ENCODE measurements at regions not wholly inside any gene's neighbourhood (a gene's known extent, or its start where the extent isn't known, plus 50 kb on each side); places are given as distances from the start of the nearest gene placed in this dataset.
"Not testable (repeated sequence)": the region's sequence is repeated elsewhere in the genome, so short reads cannot be mapped to it uniquely, and the experiment has no call there.

DNA sequence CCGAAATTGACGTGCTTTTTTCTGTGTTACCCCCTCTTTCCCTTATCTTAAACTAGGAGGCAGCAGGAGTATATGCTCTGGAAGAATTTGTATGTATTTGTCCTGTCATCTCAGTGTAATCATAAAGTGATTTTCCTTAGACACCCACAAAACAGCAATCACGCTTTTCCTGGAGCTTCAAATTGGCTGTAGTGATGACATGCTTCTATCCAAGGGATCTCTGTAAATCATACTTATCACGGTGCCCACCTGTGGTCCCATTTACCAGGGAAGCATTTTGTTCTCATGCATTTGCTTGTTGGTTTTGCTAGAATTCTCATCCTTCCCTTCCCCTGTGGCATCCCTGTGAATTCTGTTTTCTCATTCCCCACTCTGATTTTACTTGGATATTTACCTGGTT, 220.8 kb upstream of the THUMPD2 start:
- intact Hi-C loops (cut with micrococcal nuclease), result loop anchor here (5.0 kb wide), 2 partner anchors 63 to 78 kb away; no protein-coding TSS in a partner anchor

- intact Hi-C loops (cut with micrococcal nuclease), result loop anchor here (5.0 kb wide), 2 partner anchors 61 to 76 kb away; no protein-coding TSS in a partner anchor
Observed at GRCh38 chr2:39998617-39999016, 219.6 kb upstream of the THUMPD2 start.

GRCh38 chr2:39996653-39997080, 217.6 kb upstream of the THUMPD2 start:
- intact Hi-C loops (cut with micrococcal nuclease), result loop anchor here (5.0 kb wide), 2 partner anchors 59 to 74 kb away; no protein-coding TSS in a partner anchor

DNA sequence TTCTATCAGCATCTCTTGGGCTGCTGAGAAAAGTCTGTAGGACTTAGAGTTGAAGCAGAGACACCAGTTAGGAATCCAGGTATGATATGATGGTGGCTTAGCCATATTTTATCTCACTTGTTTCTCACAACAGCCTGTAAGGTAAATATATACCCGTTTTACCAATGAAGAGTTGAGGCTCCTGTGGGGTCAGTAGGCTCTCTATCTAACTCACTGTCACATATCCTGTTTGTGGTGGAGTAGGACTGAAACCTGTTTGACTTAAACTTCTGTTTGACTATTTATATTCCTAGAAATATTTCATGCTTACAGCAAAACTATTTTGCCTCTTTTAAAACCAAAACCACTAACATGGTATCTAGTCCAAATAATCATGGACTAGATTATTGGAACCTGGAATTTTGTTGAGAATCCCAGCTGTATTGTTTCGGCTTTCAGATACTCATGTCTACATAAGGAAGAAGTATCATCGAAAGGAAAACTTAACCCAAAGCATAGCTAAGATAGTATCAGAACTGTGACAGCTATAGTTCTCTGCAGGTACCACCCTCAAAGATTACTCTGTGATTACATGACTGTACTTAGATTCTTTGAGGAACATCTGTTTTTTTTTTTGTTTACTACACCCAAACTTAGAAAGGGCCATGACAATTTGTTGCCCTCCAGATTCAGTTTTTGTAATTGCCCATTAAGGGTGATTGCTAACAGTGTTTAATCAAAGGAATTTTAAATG, 216.1 kb upstream of the THUMPD2 start:
- intact Hi-C loops (cut with micrococcal nuclease), result loop anchor here (5.0 kb wide), 2 partner anchors 58 to 73 kb away; no protein-coding TSS in a partner anchor

DNA sequence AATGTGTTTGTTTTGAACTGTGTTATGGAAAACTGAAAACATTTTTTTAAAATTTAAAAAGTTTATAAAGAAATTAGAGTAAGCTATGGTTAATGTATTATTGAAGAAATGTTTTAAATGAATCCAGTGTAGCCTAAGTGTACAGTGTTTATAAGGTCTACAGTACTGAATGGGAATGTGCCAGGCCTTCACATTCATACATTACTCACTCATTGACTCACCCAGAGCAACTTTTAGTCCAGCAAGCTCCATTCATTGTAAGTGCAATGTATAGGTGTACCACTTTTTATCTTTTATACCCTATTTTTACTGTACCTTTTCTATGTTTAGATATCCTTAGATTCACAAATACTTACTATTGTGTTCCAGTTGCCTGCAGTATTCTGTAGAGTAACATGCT, 215.1 kb upstream of the THUMPD2 start:
- intact Hi-C loops (cut with micrococcal nuclease), result no loop called here

DNA sequence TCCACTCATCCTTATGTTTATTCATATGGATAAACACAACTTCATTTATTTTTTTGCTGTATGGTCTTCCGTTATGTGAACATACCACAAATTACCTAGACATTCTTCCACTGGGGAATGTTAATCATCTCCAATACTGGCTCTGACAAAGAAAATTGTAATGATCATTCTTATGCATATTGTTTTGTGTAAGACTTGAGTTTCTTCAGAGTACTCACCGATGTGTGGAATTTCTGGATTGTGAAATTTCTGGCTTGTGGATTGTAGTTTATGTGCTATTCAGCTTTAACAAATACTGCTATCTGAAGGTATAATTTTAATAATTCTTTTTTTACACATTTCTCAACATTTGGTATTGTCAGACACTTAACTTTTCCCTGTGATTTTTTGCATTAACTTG, 212.2 kb upstream of the THUMPD2 start:
- intact Hi-C loops (cut with micrococcal nuclease), result no loop called here

DNA sequence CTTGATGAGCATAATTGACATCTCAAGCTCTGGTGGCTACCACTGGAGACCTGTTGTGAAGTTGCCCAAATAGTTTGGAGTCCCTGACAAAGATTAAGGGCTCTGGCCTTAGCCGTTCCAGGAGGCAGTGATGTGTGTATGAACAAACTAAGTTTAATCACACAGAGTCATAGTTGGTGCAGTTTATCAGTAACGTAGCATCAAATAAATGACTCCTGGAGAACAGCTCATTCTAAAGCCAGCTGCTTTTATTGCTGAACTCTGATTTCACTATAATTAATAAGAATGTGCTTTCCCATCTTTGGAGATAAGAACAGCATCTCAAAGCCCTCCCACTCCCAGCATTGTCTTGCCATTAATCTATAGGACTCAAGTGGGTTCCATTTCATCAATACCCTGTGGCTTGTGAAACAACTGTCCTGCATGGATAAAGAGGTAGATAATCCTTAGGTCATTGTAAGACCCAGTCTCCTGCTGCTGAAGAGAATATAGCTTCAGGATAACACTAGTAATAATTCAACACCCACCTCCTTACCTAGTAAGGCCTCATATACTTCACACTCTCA, 211.4 kb upstream of the THUMPD2 start:
- intact Hi-C loops (cut with micrococcal nuclease), result no loop called here

DNA sequence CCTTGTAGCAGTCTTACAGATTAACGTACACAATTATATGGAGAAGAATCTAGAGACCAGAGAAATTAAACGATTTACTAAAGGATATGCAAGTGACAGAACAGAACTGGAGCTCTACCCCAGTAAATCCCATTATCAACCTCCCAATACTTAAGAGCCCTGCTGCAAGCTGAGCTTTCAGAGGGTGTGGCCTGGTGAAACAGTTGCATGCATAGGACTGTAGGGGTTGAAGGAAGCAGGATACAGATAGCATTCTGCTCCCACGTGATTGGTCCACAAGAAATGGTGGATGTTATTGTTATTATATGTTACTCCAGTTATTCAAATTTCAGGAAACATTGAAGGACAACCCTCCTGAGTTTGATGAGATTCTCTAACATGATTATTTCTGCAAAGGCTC, 210.8 kb upstream of the THUMPD2 start:
- intact Hi-C loops (cut with micrococcal nuclease), result no loop called here

GRCh38 chr2:39981883-39982311, 202.8 kb upstream of the THUMPD2 start:
- intact Hi-C loops (cut with micrococcal nuclease), result no loop called here

- intact Hi-C loops (cut with micrococcal nuclease), result no loop called here
Observed at GRCh38 chr2:39975476-39976020, 196.5 kb upstream of the THUMPD2 start.

DNA sequence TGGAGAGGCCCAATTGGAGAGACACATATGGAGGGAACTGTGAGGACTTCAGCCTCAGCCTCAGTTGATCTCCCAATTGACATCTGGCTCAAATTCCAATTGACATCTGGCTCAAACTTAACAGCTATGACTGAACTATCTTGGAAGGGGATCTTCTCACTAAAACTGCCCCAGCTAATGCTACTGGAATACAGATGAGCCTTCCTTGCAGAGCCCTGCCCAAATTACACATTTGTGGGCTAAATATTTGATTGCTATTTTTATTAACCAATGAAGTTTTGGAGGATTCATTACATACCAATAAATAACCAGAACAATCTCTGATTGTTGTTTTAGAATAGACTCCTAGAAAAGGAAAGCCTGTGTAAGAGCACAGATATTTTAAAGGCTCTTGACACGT, 189.0 kb upstream of the THUMPD2 start:
- intact Hi-C loops (cut with micrococcal nuclease), result no loop called here

- intact Hi-C loops (cut with micrococcal nuclease), result not testable (repeated sequence)
Observed at GRCh38 chr2:39960681-39961080, 181.6 kb upstream of the THUMPD2 start.

DNA sequence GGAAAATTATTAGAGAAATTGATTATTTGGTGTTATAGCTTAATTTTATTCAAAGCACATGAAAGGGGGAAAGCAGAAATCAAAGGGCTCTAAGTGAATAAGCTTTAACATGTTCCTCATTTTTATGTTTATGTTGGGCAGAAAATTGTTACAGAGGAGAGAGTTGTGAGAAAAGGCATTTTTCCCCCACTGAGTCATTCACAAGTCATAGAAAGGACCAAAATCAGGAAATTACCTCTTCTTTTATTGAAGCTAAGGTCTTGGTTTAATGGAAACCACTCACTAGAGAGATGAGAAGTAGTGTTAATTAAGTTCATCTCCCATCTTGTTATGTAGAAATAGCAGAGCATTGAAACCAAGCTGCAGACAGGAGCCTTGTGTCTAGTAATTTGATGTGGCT, 175.3 kb upstream of the THUMPD2 start:
- intact Hi-C loops (cut with micrococcal nuclease), result no loop called here

- intact Hi-C loops (cut with micrococcal nuclease), result no loop called here
Observed at GRCh38 chr2:39949131-39949530, 170.1 kb upstream of the THUMPD2 start.

DNA sequence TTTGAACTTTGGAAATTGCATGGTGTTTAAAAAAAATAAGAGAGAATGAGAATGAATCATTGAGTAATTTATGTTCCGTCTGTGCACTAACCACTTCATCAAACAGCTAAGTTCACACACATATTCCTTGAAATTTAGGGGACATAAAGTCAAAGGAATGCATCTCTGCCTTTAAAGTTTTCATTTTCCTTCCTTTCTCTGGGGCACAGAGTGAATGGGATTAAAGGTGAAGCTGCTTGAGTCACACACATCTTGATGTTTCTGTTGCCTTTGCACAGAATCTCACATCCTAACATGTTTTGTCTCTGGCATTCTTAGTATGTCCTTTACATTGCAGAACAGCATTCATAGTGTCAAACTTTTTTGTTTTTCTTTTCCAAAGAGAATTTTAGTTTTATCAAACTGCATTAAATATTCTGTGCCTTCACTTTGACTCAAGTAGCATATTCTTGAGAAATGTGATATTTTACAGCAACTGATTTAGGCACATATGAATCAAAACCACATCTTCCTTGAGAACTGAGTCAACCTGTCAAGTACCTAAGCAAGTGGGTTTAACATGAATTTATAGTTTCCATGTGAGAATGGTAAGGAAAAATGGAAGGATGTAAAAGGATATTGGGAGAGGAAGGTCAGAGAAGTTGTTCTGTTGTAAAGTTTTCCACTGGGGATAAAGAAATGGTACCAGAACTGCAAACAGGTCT, 169.1 kb upstream of the THUMPD2 start:
- intact Hi-C loops (cut with micrococcal nuclease), result no loop called here

DNA sequence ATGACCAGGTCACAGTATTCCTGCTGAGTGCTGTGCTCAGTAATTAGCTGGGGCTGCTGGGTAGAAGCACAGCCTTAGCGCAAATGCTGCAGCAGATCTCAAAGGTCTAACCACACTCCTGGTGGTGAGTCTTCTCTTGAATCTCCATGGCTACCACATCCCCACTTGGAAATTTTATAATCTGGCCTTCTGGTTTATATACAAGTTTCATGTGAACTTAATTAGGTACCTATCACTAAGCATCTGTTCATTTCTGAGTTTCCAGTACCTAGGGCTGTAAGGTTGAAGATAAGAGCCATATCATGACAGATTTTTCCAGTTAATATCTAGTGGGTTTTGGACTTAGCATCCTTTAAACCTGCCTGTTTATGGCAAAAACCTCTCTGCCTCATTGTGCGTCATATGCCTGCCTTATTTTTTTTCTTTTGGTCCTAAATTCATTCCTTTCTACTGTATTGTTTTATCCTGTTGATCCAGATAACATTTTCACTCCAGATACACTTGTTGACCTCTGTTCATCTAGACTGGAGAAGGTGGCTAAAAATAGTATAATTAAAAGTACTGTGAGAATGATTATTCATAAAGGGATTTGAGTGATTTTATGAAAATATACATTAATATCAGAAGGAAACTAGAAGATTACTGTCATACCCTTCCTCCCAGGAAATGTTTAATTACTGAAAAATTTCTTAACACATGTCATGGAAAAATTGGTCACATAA, 168.4 kb upstream of the THUMPD2 start:
- intact Hi-C loops (cut with micrococcal nuclease), result no loop called here

GRCh38 chr2:39942950-39943349, 163.9 kb upstream of the THUMPD2 start:
- intact Hi-C loops (cut with micrococcal nuclease), result no loop called here

DNA sequence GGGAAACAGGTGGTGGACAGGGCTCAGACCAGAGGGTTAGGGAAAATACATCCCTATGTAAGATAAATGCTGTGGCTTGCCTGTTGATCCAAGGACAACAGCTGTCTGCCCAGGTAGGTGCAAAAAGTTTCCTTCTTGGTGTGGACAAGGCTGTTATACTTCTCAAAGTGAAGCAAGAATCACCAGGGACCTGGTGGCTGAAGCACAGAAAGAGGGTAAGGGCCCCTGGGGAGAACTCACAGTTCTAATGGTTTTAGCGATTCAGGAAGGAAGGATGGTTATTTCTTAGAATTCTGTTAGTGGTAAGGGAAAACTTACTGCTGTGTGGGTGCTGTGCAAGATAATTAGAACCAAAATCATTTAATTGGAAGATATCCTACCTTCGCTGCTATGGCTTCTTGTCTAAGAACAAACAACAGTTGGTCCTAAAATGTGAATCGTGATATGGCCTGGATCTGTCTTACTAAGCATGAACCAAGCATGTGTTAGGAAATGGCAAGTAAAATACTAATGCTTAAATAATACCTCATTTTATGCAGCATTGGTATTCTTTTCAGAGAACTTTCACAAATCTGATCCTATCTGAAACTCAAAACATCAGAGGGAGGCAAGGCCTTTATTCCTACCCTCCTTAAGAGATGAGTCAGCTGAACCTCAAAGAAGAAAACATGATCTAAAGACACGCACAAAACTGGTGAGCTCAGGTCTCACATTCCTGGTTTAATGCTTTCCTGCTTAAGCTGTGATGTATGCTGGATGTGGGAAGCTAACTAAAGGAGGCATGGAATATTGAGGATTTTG, 159.2 kb upstream of the THUMPD2 start:
- intact Hi-C loops (cut with micrococcal nuclease), result loop anchor here (2.0 to 5.0 kb wide), 2 partner anchors 17 to 59 kb away; no protein-coding TSS in a partner anchor

DNA sequence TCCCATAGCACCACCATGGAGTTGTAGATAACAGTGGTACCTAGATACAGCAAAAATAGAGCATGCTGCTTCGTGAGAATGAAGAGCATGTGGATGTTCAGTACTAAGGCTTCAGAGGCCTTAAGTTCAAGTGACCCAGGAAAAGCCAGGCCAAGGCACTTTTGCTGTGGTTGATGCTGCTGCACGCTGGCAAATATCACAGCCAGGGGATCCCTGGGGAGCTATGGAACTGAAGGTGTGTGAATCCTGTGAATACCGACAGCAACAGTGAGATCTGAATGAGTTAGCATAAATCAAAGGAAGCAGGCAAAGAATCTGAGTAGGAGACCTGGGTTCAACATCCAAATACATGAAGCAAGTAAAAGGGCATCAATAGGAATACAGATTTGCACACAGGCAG, 158.6 kb upstream of the THUMPD2 start:
- intact Hi-C loops (cut with micrococcal nuclease), result loop anchor here (2.0 to 5.0 kb wide), 2 partner anchors 17 to 60 kb away; no protein-coding TSS in a partner anchor

GRCh38 chr2:39934851-39935250, 155.8 kb upstream of the THUMPD2 start:
- intact Hi-C loops (cut with micrococcal nuclease), result loop anchor here (5.0 kb wide), 1 partner anchor 62 kb away; no protein-coding TSS in a partner anchor
